Colon (tissue), 2 donors: ENCODE measurements at regions not wholly inside any gene's neighbourhood (a gene's known extent, or its start where the extent isn't known, plus 50 kb on each side); places are given as distances from the start of the nearest gene placed in this dataset.

Experiments
- FAIRE-seq: peaks from 2 replicates; lab custom pipeline; 2012; peaks lifted over from hg19 to GRCh38; lab: Jason Lieb, UNC
- donor health status: control.
- donor health status: control.

DNA sequence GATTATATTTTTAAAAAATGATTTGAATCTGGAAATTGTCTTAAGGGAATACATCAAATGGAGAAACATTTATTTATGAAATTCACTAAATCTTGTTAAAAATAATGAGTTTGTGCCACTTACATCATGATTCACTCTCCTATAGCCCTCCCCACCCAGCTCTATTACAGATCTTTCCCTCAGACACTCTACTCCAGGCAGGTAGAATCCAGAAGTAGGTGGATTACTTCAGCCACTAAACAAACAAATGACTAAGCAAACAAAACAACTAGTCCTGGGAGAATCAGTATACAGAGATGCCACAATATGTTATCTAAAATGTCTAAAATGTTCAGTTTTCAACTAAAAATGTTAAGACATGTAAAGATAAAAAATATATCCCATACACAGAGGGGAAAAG lies 608.1 kb upstream of the UBE2E2 start:
- FAIRE-seq = no peak

DNA sequence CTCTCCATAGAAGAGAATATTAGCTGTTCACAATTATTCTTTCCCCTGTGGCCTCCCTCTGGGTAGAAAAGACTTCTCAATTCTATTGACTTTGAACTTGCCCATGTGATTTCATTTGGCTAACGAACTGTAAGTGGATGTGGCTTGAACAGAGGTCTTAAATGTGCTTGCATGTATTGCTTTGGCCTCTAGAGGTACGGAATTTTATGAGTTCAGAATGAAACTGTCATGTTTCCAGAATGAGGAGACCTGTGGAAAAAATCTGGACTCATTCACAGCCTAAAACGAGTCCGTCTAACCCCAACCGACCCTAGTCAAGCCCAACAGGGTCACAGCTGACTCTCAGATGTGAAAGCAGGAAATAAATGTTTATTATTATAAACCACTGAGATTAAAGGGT lies 596.7 kb upstream of the UBE2E2 start:
- FAIRE-seq = no peak

GRCh38 chr3:22606938-22607337 lies 596.2 kb upstream of the UBE2E2 start:
- no peak for FAIRE-seq

DNA sequence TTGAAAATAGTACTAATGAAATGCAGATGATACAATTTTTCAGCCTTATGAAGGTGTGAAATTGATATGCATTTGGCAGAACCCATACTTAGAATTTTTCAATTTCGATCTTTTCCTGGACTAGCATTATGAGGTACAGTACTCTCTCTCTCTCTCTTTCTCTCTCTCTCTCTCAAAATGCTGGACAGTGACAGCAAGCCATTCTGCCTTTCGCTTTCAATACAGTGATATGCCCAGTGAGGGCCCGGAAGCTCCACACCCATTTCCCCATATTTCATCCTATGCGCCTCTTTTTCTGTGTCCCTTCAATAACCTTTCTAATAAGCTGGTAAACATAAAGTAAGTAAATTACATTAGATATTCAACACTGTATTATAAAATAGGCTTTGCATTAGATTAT lies 595.0 kb upstream of the UBE2E2 start:
- no peak for FAIRE-seq

GRCh38 chr3:22608721-22609120 lies 594.4 kb upstream of the UBE2E2 start:
- FAIRE-seq = no peak

DNA sequence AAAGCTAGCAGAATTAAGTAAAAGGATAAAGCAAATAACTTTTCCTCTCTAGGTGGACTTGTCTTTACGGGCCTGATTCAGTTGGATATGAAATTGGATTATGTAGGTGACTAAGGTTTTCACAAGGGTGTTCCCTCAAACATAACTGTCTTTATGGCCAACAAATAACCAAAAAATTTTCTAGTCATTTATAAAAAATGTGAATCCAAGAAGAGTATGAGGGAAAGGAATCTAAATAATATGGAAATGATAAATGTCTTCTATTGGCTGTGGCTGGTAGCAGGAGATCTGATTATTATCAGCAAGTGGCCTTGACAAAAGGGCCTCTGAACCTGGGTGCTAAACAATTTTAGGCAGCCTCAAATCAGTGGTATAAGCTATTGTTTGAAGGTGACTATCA lies 594.0 kb upstream of the UBE2E2 start:
- FAIRE-seq = no peak

GRCh38 chr3:22612927-22613326 lies 590.2 kb upstream of the UBE2E2 start:
- FAIRE-seq = no peak

GRCh38 chr3:22615790-22616189 lies 587.3 kb upstream of the UBE2E2 start:
- FAIRE-seq = no peak

GRCh38 chr3:22617372-22617771 lies 585.8 kb upstream of the UBE2E2 start:
- FAIRE-seq = no peak

DNA sequence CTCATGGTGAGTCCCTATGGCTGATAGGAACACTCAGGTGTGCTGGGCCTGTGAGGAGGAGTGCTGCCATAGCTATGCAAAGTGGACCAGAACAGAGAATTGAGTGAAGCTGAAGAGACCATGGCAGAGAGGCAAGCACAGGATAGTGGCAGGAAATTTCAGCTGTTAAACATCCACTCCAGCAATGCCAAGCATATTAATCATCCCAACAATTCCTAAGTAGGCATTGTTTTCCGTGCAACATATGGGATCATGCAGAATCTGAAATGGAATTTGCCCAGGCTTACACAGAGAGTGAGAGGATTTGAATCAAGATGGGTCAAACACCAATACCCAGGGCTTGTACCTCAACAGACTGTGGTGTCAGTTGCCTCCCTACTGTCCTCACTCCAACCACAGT lies 582.6 kb upstream of the UBE2E2 start:
- FAIRE-seq = no peak

- FAIRE-seq = no peak
Measured at GRCh38 chr3:22621205-22621809, 581.8 kb upstream of the UBE2E2 start.

DNA sequence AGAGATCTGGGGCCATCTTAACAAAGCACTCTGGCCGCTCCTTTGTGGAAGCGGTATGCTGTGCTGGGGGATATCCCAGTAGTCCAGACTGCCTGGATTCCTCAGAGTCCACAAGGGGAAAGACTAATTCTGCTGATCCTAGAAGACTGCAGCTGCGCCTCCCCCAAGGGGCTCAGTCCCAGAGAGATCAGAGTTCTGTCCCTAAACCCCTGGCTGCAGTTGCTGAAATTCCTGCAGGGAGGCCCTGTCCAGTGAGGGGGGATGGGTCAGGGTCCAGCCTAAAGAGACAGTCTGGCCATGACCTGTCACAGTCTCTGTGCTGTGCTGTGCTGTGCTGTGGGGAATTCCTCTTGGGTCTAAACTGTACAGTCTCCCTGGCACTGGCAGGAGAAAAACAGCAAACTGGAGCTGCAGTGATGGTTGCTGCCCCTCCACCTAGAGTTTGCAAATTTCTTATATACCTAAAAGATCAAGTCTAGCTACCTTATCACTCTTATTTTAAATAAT lies 575.1 kb upstream of the UBE2E2 start:
- no peak for FAIRE-seq

- no peak for FAIRE-seq
Measured at GRCh38 chr3:22632536-22632935, 570.6 kb upstream of the UBE2E2 start.

DNA sequence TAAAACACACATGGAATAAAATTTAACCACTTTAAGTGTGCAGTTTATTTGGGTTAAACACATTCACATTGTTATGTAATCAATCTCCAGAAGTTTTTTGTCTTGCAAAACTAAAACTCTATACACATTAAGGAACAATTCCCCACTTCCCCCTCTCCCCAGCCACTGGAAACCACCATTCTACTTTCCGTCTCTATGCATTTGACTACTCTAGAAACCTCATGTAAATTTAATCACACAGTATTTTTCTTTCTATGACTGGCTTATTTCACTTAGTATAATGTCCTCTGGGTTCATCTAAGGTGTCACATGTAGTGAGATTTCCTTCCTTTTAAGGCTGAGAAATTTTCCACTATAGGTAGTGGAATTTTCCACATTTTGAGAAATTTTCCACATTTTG lies 568.7 kb upstream of the UBE2E2 start:
- FAIRE-seq = no peak

DNA sequence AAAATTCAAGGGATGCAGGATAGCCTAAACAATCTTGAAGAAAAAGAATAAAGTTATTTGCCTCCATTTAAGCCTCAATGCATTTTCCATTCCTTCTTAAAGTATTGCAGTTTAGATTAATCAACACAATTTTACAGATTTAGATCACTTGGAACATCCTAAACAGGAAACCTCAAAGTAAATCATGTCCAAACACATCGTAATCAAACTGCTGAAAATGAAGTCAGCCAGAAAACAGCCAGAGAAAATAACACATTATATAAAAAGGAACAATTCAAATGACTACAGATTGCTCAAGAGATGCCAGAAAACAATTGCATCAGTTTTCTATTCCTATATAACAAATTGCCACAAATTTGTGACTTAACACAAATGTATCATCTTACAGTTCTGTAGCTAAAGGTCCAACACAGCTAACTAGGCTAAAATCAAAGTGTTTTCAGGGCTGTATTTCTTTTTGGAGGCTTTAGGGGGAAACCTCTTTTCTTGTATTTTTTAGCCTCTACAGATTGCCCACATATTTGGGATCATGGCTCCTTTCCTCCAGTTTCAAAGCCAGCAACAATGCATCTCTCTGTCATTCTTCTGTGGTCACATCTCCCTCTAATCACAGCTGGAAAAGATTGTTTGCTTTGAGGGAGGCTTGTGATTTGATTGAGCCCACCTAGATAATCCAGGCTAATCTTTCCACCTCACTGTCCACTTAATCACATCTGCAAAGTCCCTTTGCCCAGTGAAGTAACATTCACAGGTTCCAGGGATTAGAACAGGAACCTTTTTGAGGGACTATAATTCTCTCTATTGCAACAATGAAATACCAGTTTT lies 543.3 kb upstream of the UBE2E2 start:
- FAIRE-seq = no peak

DNA sequence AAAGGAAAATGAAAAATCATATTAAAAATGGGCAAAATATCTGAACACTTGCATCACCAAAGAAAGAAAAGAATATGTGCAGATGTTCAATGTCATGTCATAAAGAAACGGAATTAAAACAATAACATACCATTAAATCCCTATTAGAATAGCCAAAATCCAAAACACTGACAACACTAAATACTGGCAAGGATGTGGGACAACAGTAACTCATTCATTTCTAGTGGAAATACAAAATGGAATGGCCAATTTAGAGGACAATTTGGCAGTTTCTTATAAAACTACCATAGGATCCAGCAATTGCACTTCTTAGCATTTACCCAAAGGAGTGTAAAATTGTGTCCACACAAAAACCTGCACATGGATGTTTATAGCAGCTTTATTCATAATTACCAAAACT lies 542.5 kb upstream of the UBE2E2 start:
- FAIRE-seq = no peak

DNA sequence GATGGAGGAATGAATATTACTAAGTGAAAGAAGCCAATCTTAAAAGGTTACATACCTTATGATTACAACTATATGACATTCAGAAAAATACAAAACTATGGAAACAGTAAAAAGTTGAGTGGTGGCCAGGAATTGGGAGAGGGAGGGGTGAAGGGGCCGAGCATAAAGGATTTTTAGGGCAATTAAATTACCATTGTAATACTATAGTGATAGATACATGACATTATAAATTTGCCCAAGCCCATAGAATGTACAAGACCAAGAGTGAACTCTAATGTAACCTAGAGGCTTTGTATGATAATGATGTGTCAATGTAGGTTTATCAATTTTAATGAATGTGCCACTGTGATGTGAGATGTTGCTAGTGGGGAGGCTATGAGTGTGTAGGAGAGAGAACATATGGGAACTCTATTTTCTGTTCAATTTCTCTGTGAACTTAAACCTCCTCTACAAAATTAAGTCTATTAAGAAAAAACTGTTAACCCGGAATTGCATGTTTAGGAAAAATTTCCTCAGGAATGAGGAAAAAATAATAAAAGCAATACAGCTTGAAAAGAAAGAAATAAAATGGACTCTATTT lies 541.9 kb upstream of the UBE2E2 start:
- FAIRE-seq = no peak

GRCh38 chr3:22665528-22665927 lies 537.6 kb upstream of the UBE2E2 start:
- no peak for FAIRE-seq

DNA sequence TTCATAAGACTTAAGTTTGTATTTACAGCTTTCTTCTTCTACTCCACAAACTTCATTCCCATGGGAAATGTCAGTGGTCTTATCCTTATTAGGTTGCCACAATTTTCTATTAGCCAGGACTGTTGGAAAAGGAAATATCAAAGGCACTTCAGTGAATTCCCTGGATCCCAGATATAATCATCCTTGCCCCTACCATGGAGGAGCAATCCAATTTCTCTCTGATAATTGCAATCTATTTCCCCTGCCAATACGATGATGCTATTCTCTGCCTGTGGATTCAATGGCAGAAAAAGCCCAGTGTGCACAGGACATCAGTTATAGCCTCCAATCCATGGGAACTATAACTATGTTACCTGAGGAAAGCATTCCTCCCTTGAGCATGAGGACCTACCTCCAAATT lies 536.4 kb upstream of the UBE2E2 start:
- no peak for FAIRE-seq

- FAIRE-seq = no peak
Measured at GRCh38 chr3:22671848-22672247, 531.3 kb upstream of the UBE2E2 start.

GRCh38 chr3:22684739-22685138 lies 518.4 kb upstream of the UBE2E2 start:
- FAIRE-seq = no peak

DNA sequence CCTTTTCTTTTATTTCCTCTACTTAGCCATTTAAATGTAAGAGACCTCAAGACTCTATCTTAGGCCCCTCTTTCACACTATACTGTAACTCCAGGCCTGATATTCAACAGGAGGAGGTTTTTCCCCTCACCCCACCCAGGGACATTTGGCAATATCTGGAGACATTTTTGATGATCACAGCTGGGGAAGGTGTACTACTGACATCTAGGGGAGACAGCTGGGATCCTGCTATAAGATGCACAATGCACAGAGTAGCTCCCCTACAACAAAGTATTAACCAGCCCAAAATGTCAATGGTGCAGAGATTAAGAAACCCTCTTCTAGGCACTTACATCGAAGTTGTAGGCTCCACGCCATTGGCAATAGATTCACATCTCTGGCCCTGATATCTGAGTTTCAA lies 517.5 kb upstream of the UBE2E2 start:
- no peak for FAIRE-seq

- FAIRE-seq = no peak
Measured at GRCh38 chr3:22691407-22691806, 511.7 kb upstream of the UBE2E2 start.
